ENCODE measurements at regions not wholly inside any gene's neighbourhood (a gene's known extent, or its start where the extent isn't known, plus 50 kb on each side); places are given as distances from the start of the nearest gene placed in this dataset.
A peak's percentile ranks its signal among the peaks of the same experiment; 100 is the strongest.

- TF ChIP-seq REST (IDR thresholded peaks at IDR 0.05; ENCODE audit: low read depth, low read length) (no peak), NRF1 (IDR thresholded peaks at IDR 0.05; ENCODE audit: low read depth, low read length) (no peak)
Observed at GRCh38 chr6:21800948-21801438, 207.4 kb downstream of the SOX4 start (continued).

- H3K4me1 ChIP-seq (ENCODE audit: control insufficient read depth in 1 of 2, insufficient read depth in 2 of 2, low read depth in 1 of 2, low read length in 1 of 2): peaks cover 5 to 22% of the 10 kb centered on the region in 2 experiments; a peak in 2 of 4 replicates
- H3K4me2 ChIP-seq: no peak overlapping the region
- H3K27ac ChIP-seq (ENCODE audit: low read depth in 2 of 2, low read length in 1 of 2): peak overlapping the region in 1 of 2 experiments; percentile 9; a peak in 1 of 4 replicates
- H3K9me3 ChIP-seq: no peaks in the 10 kb centered on the region
- H3K9ac ChIP-seq: no peak overlapping the region
- H3F3A ChIP-seq (replicated peaks; ENCODE audit: insufficient read depth): peaks cover 9% of the 10 kb centered on the region
- peaks cover 0 to 6% of the 10 kb centered on the region in 2 experiments for H3K36me3 ChIP-seq (replicated peaks in 1 of 2; ENCODE audit: control insufficient read depth in 1 of 2, insufficient read depth in 2 of 2, low read length in 1 of 2)
- POLR2A ChIA-PET: no interaction called here
- no peak for TF ChIP-seq FOXM1 (IDR thresholded peaks at IDR 0.05; ENCODE audit: low read depth)
- TF ChIP-seq IRF3 (IDR thresholded peaks at IDR 0.05; ENCODE audit: low read depth, low read length): no peak
- no peaks in the 10 kb centered on the region for H3K9me2 ChIP-seq
- H3K79me2 ChIP-seq (ENCODE audit: insufficient read depth): 0 out of 2 replicates have a peak, but pooled peaks cover 3% of the 10 kb centered on the region
- no peaks in the 10 kb centered on the region for H4K20me1 ChIP-seq (ENCODE audit: insufficient read depth)
- 80% methylated on average over 1 of the region's 1 CpG for WGBS (ENCODE audit: low lambda C conversion rate)
- DNase-seq: no peak
- no peak overlapping the region for H2AFZ ChIP-seq (ENCODE audit: low read depth)
- CTCF ChIA-PET: interaction anchor here (0.6 kb wide), 1 partner anchor 1028 kb away, joined by 4 read pairs; no protein-coding TSS in a partner anchor
- H3K27me3 ChIP-seq (ENCODE audit: insufficient read depth): no peaks in the 10 kb centered on the region
- H3K4me3 ChIP-seq (ENCODE audit: low read depth in 2 of 2, low read length in 1 of 2): no peak overlapping the region
Observed at GRCh38 chr6:21801446-21802174, 208.1 kb downstream of the SOX4 start.

- Histone ChIP-seq H3K9me2 (no peaks in the 10 kb centered on the region), H3K4me2 (no peak overlapping the region), H3K9ac (no peak overlapping the region), H3K9me3 (no peaks in the 10 kb centered on the region), H3K4me3 (ENCODE audit: low read depth in 2 of 2, low read length in 1 of 2) (no peak overlapping the region), H3K27me3 (ENCODE audit: insufficient read depth) (no peaks in the 10 kb centered on the region), H2AFZ (ENCODE audit: low read depth) (no peak overlapping the region), H3K27ac (ENCODE audit: low read depth in 2 of 2, low read length in 1 of 2) (peak overlapping the region in 1 of 2 experiments; percentile 9; a peak in 1 of 4 replicates), H3F3A (replicated peaks; ENCODE audit: insufficient read depth) (peaks cover 9% of the 10 kb centered on the region), H3K79me2 (ENCODE audit: insufficient read depth) (0 out of 2 replicates have a peak, but pooled peaks cover 3% of the 10 kb centered on the region), H3K36me3 (replicated peaks in 1 of 2; ENCODE audit: control insufficient read depth in 1 of 2, insufficient read depth in 2 of 2, low read length in 1 of 2) (peaks cover 0 to 6% of the 10 kb centered on the region in 2 experiments), H4K20me1 (ENCODE audit: insufficient read depth) (no peaks in the 10 kb centered on the region), H3K4me1 (ENCODE audit: control insufficient read depth in 1 of 2, insufficient read depth in 2 of 2, low read depth in 1 of 2, low read length in 1 of 2) (peaks cover 5 to 22% of the 10 kb centered on the region in 2 experiments; a peak in 2 of 4 replicates)
- ChIA-PET CTCF (interaction anchor here (0.6 kb wide), 1 partner anchor 1027 kb away, joined by 4 read pairs; no protein-coding TSS in a partner anchor), POLR2A (no interaction called here)
- WGBS (ENCODE audit: low lambda C conversion rate): 80% methylated on average over 2 of the region's 2 CpGs
- TF ChIP-seq RCOR1 (IDR thresholded peaks at IDR 0.05; ENCODE audit: low read length): no peak
- no peak for TF ChIP-seq EZH2phosphoT487 (IDR thresholded peaks at IDR 0.05; ENCODE audit: borderline replicate concordance, low read depth)
- no peak for TF ChIP-seq TEAD4 (IDR thresholded peaks at IDR 0.05; ENCODE audit: borderline replicate concordance, insufficient read depth)
- no peak for TF ChIP-seq RFX5 (IDR thresholded peaks at IDR 0.05; ENCODE audit: low read length)
- DNase-seq: no peak
Observed at GRCh38 chr6:21802175-21802822, 208.7 kb downstream of the SOX4 start.
